ENCODE measurements at regions not wholly inside any gene's neighbourhood (a gene's known extent, or its start where the extent isn't known, plus 50 kb on each side); places are given as distances from the start of the nearest gene placed in this dataset.
"Not testable (repeated sequence)": the region's sequence is repeated elsewhere in the genome, so short reads cannot be mapped to it uniquely, and the experiment has no call there.

- TF ChIP-seq, protein P1, sequence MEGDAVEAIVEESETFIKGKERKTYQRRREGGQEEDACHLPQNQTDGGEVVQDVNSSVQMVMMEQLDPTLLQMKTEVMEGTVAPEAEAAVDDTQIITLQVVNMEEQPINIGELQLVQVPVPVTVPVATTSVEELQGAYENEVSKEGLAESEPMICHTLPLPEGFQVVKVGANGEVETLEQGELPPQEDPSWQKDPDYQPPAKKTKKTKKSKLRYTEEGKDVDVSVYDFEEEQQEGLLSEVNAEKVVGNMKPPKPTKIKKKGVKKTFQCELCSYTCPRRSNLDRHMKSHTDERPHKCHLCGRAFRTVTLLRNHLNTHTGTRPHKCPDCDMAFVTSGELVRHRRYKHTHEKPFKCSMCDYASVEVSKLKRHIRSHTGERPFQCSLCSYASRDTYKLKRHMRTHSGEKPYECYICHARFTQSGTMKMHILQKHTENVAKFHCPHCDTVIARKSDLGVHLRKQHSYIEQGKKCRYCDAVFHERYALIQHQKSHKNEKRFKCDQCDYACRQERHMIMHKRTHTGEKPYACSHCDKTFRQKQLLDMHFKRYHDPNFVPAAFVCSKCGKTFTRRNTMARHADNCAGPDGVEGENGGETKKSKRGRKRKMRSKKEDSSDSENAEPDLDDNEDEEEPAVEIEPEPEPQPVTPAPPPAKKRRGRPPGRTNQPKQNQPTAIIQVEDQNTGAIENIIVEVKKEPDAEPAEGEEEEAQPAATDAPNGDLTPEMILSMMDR (IDR thresholded peaks at IDR 0.05; ENCODE audit: unreplicated experiment) = no peak
- Mint-ChIP-seq H3K9me3 (ENCODE audit: low read depth, unreplicated experiment) (no peaks in the 10 kb centered on the region), H3K4me3 (ENCODE audit: low read depth, unreplicated experiment) (no peak overlapping the region), H3K27me3 (ENCODE audit: unreplicated experiment) (no peaks in the 10 kb centered on the region), H3K36me3 (ENCODE audit: insufficient read depth, unreplicated experiment) (no peaks in the 10 kb centered on the region), H3K27ac (ENCODE audit: unreplicated experiment) (no peak overlapping the region), H3K4me1 (ENCODE audit: low read depth, unreplicated experiment) (peaks cover 52% of the 10 kb centered on the region)
- intact Hi-C loops (cut with micrococcal nuclease; ENCODE audit: unreplicated experiment) = no loop called here
- no TSS peak for BruUV-seq (replicated peaks)
- no peak for DNase-seq
- CTCF ChIA-PET = no interaction called here
Observed at GRCh38 chr1:168835176-168835575, 106.2 kb upstream of the DPT start.

GRCh38 chr1:168835791-168836190 lies 106.8 kb upstream of the DPT start:
- Mint-ChIP-seq H3K27me3 (ENCODE audit: unreplicated experiment) (no peaks in the 10 kb centered on the region), H3K4me3 (ENCODE audit: low read depth, unreplicated experiment) (no peak overlapping the region), H3K4me1 (ENCODE audit: low read depth, unreplicated experiment) (peaks cover 47% of the 10 kb centered on the region), H3K9me3 (ENCODE audit: low read depth, unreplicated experiment) (no peaks in the 10 kb centered on the region), H3K27ac (ENCODE audit: unreplicated experiment) (no peak overlapping the region), H3K36me3 (ENCODE audit: insufficient read depth, unreplicated experiment) (no peaks in the 10 kb centered on the region)
- no TSS peak for BruUV-seq (replicated peaks)
- CTCF ChIA-PET = no interaction called here
- TF ChIP-seq, protein P1 (IDR thresholded peaks at IDR 0.05; ENCODE audit: unreplicated experiment) = no peak
- no peak for DNase-seq
- intact Hi-C loops (cut with micrococcal nuclease; ENCODE audit: unreplicated experiment) = no loop called here

- Mint-ChIP-seq H3K9me3 (ENCODE audit: low read depth, unreplicated experiment) (no peaks in the 10 kb centered on the region), H3K36me3 (ENCODE audit: insufficient read depth, unreplicated experiment) (no peaks in the 10 kb centered on the region), H3K27me3 (ENCODE audit: unreplicated experiment) (no peaks in the 10 kb centered on the region), H3K4me1 (ENCODE audit: low read depth, unreplicated experiment) (peaks cover 40% of the 10 kb centered on the region), H3K27ac (ENCODE audit: unreplicated experiment) (no peak overlapping the region), H3K4me3 (ENCODE audit: low read depth, unreplicated experiment) (no peak overlapping the region)
- CTCF ChIA-PET = no interaction called here
- intact Hi-C loops (cut with micrococcal nuclease; ENCODE audit: unreplicated experiment) = no loop called here
- no peak for DNase-seq
- BruUV-seq (replicated peaks) = no TSS peak
- TF ChIP-seq, protein P1 (IDR thresholded peaks at IDR 0.05; ENCODE audit: unreplicated experiment) = no peak
Observed at GRCh38 chr1:168836469-168836868, 107.5 kb upstream of the DPT start.

DNA sequence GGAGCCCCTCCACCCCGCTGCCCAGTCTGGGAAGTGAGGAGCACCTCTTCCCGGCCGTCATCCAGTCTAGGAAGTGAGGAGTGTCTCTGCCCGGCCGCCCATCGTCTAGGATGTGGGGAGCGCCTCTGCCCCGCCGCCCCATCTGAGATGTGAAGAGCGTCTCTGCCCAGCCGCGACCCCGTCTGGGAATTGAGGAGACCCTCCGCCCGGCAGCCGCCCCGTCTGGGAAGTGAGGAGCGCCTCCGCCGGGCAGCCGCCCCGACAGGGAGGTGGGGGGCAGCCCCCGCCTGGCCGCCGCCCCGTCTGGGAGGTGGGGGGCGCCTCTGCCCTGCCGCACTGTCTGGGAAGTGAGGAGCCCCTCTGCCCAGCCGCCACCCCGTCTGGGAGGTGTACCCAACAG lies 108.2 kb upstream of the DPT start:
- DNase-seq; H3K27me3 Mint-ChIP-seq (ENCODE audit: unreplicated experiment); intact Hi-C loops (cut with micrococcal nuclease; ENCODE audit: unreplicated experiment); H3K9me3 Mint-ChIP-seq (ENCODE audit: low read depth, unreplicated experiment); H3K36me3 Mint-ChIP-seq (ENCODE audit: insufficient read depth, unreplicated experiment); H3K27ac Mint-ChIP-seq (ENCODE audit: unreplicated experiment); CTCF ChIA-PET; H3K4me3 Mint-ChIP-seq (ENCODE audit: low read depth, unreplicated experiment); BruUV-seq (replicated peaks): not testable (repeated sequence)
- peaks cover 39% of the 10 kb centered on the region for H3K4me1 Mint-ChIP-seq (ENCODE audit: low read depth, unreplicated experiment)

GRCh38 chr1:168842306-168842705 lies 113.3 kb upstream of the DPT start:
- intact Hi-C loops (cut with micrococcal nuclease; ENCODE audit: unreplicated experiment) = no loop called here
- CTCF ChIA-PET = no interaction called here
- DNase-seq = no peak
- H3K27ac Mint-ChIP-seq (ENCODE audit: unreplicated experiment) = no peak overlapping the region
- BruUV-seq (replicated peaks) = no TSS peak
- no peaks in the 10 kb centered on the region for H3K36me3 Mint-ChIP-seq (ENCODE audit: insufficient read depth, unreplicated experiment)
- no peaks in the 10 kb centered on the region for H3K9me3 Mint-ChIP-seq (ENCODE audit: low read depth, unreplicated experiment)
- H3K27me3 Mint-ChIP-seq (ENCODE audit: unreplicated experiment) = no peaks in the 10 kb centered on the region
- peaks cover 45% of the 10 kb centered on the region for H3K4me1 Mint-ChIP-seq (ENCODE audit: low read depth, unreplicated experiment)
- TF ChIP-seq, protein P1 (IDR thresholded peaks at IDR 0.05; ENCODE audit: unreplicated experiment) = no peak
- no peak overlapping the region for H3K4me3 Mint-ChIP-seq (ENCODE audit: low read depth, unreplicated experiment)

All from Calu3 (cell line).